HepG2 (cell line): ENCODE measurements at regions not wholly inside any gene's neighbourhood (a gene's known extent, or its start where the extent isn't known, plus 50 kb on each side); places are given as distances from the start of the nearest gene placed in this dataset.

Experiments used
- ATAC-seq: fragments of 200-7000 bp; cut with Tn5 transposase; 3 replicates; pipeline ENCODE4 v1.9.1; 2020; ENCODE audit warnings: mild to moderate bottlenecking, moderate library complexity
- BruUV-seq: library from RNA; stranded (reverse); fragments of 400-500 nt; replicated peaks from 2 replicates; lab custom pipeline; 2021; lab: Mats Ljungman, UMichigan
- CTCF ChIA-PET: fragments of 300-600 bp; formaldehyde crosslinking; extraction: SDS; loops from one replicate; lab custom pipeline; 2021; ENCODE audit warnings: low total read pairs, inconsistent platforms, low intra/inter-chr PET ratio; lab: Yijun Ruan, JAX
- POLR2A ChIA-PET: fragments of 350-600 bp; sonication (Branson Sonifier 250); formaldehyde crosslinking; loops from one replicate; lab custom pipeline; 2020; ENCODE audit warnings: antibody characterized with exemption, inconsistent platforms; lab: Yijun Ruan, JAX
- DNase-seq: peaks from one replicate; pipeline ENCODE4 v3.0.0-alpha.2; 2015; ENCODE audit warnings: low spot score
- FAIRE-seq: peaks from 3 replicates; lab custom pipeline; 2011; peaks lifted over from hg19 to GRCh38; lab: Jason Lieb, UNC
- H2AFZ ChIP-seq: one replicate; pipeline ENCODE4 v1.6.1; 2011; ENCODE audit warnings: low read length, inconsistent platforms
- H3K27ac ChIP-seq: fragments of 300-600 bp; 3 replicates; pipeline ENCODE4 v1.8.0; 2011; ENCODE audit warnings: mixed run types, mild to moderate bottlenecking, mixed read lengths, low read length, inconsistent platforms; ENCODE audit not compliant: insufficient read depth; ENCODE audit errors: extremely low read length
- H3K27me3 ChIP-seq, 2 experiments: fragments of 200-600 bp in 1 of 2; 2 replicates in 1 of 2; 3 replicates in 1 of 2; pipeline versions ENCODE4 v1.6.0 to v1.8.0; 2011; ENCODE audit warnings: low read length in 2 of 2, mild to moderate bottlenecking in 2 of 2, moderate library complexity in 2 of 2, inconsistent platforms in 1 of 2; ENCODE audit not compliant: insufficient read depth in 2 of 2, control insufficient read depth in 1 of 2
- H3K36me3 ChIP-seq, 2 experiments: fragments of 200-600 bp in 1 of 2; replicated peaks in 1 of 2; 2 replicates in 1 of 2; 3 replicates in 1 of 2; pipeline versions ENCODE4 v1.5.1 to v1.8.0; 2011; ENCODE audit warnings: low read length in 2 of 2, inconsistent platforms in 1 of 2; ENCODE audit not compliant: insufficient read depth in 2 of 2, control insufficient read depth in 1 of 2
- H3K4me1 ChIP-seq: 2 replicates; pipeline ENCODE4 v1.5.1; 2012; ENCODE audit warnings: low read length, inconsistent platforms; ENCODE audit not compliant: insufficient read depth
- H3K4me2 ChIP-seq: 2 replicates; pipeline ENCODE4 v1.6.0; 2011; ENCODE audit warnings: low read depth, low read length, inconsistent platforms
- H3K4me3 ChIP-seq, 3 experiments: fragments of 200-600 bp in 1 of 3; sonication (generic), shearing (Covaris generic) in 1 of 3; replicated peaks in 1 of 3; 2 replicates each; pipeline ENCODE4 v1.5.1; 2011 to 2016; ENCODE audit warnings: low read length in 3 of 3, inconsistent platforms in 2 of 3, low read depth in 2 of 3, mild to moderate bottlenecking in 2 of 3, control low read depth in 1 of 3, mixed read lengths in 1 of 3; ENCODE audit not compliant: insufficient read depth in 1 of 3
- H3K79me2 ChIP-seq: one replicate; pipeline ENCODE4 v1.6.1; 2011; ENCODE audit warnings: low read length, inconsistent platforms; ENCODE audit not compliant: insufficient read depth
- H3K9ac ChIP-seq: 2 replicates; pipeline ENCODE4 v1.6.0; 2011; ENCODE audit warnings: mild to moderate bottlenecking, low read depth, low read length, inconsistent platforms; ENCODE audit not compliant: insufficient read depth
- H3K9me3 ChIP-seq: 2 replicates; pipeline ENCODE4 v1.5.1; 2012; ENCODE audit warnings: mild to moderate bottlenecking, low read length
- H4K20me1 ChIP-seq: 2 replicates; pipeline ENCODE4 v1.6.0; 2011; ENCODE audit warnings: inconsistent platforms, mild to moderate bottlenecking, low read length, moderate library complexity; ENCODE audit not compliant: insufficient read depth
- MTERF4 ChIP-seq: sonication (generic); formaldehyde crosslinking; IDR thresholded peaks from 2 replicates; pipeline ENCODE4 v1.8.0; 2023; ENCODE audit warnings: mild to moderate bottlenecking, missing genetic modification reagents
- NRL ChIP-seq: sonication (generic); formaldehyde crosslinking; IDR thresholded peaks from 2 replicates; pipeline ENCODE4 v1.5.0; 2020; ENCODE audit warnings: missing genetic modification reagents, mild to moderate bottlenecking, moderate library complexity, borderline replicate concordance
- RBM22 ChIP-seq: fragments of 200-400 bp; formaldehyde crosslinking; optimal IDR thresholded peaks from 2 replicates; pipeline ENCODE3; 2017; ENCODE audit warnings: mild to moderate bottlenecking, low read length, moderate library complexity
- RFXAP ChIP-seq: sonication (generic); formaldehyde crosslinking; IDR thresholded peaks from 2 replicates; pipeline ENCODE4 v1.4.0; 2020; ENCODE audit warnings: missing genetic modification reagents, borderline replicate concordance
- SPEN ChIP-seq: sonication (generic); formaldehyde crosslinking; IDR thresholded peaks from 2 replicates; pipeline ENCODE4 v1.5.1; 2020; ENCODE audit warnings: low read depth, mild to moderate bottlenecking, missing genetic modification reagents
- TEAD2 ChIP-seq: sonication (generic); formaldehyde crosslinking; IDR thresholded peaks from 2 replicates; pipeline ENCODE4 v1.9.0; 2021; ENCODE audit warnings: missing genetic modification reagents
- ZNF232 ChIP-seq: sonication (generic); formaldehyde crosslinking; IDR thresholded peaks from 2 replicates; pipeline ENCODE4 v1.4.0; 2020; ENCODE audit warnings: missing genetic modification reagents, borderline replicate concordance
- ZNF274 ChIP-seq: sonication (generic); formaldehyde crosslinking; IDR thresholded peaks from 2 replicates; pipeline ENCODE4 v1.5.1; 2020; ENCODE audit warnings: mild to moderate bottlenecking, missing genetic modification reagents
- ZNF543 ChIP-seq: sonication (generic); formaldehyde crosslinking; IDR thresholded peaks from 2 replicates; pipeline ENCODE4 v1.4.0; 2020; ENCODE audit warnings: mild to moderate bottlenecking, missing genetic modification reagents
- ZNF670 ChIP-seq: sonication (generic); formaldehyde crosslinking; IDR thresholded peaks from 2 replicates; pipeline ENCODE4 v1.8.0; 2022; ENCODE audit warnings: mild to moderate bottlenecking, missing genetic modification reagents, borderline replicate concordance
- ZNF768 ChIP-seq: sonication (generic); formaldehyde crosslinking; IDR thresholded peaks from 2 replicates; pipeline ENCODE4 v1.4.0; 2020; ENCODE audit warnings: missing genetic modification reagents
- WGBS: methylation state at CpG from one replicate; pipeline ENCODE4 v1.1.6; 2017; ENCODE audit warnings: low lambda C conversion rate; 5-methylcytosine and 5-hydroxymethylcytosine counted together
- in situ Hi-C: cut with HindIII; loops from 2 replicates; pipeline ENCODE4 v1.10.0; 2017; ENCODE audit warnings: low pct_unique_long_range_greater_than_20kb; ENCODE audit not compliant: extremely low pct_ligation_motif_present
- intact Hi-C: fragments of 100-400 bp; cut with micrococcal nuclease; formaldehyde crosslinking; loops from one replicate; pipeline ENCODE4 v1.10.0; 2022; ENCODE audit not compliant: unreplicated experiment
- TF ChIP-seq, protein P1 (sequence below), 2 experiments: fragments of 450-650 bp in 1 of 2; sonication (generic) in 1 of 2; formaldehyde crosslinking in 1 of 2; IDR thresholded peaks; 2 replicates each; pipeline versions ENCODE4 v1.6.1 to v1.8.0; 2016 to 2022; ENCODE audit warnings: antibody characterized with exemption in 1 of 2, mild to moderate bottlenecking in 1 of 2, missing genetic modification reagents in 1 of 2

DNA sequence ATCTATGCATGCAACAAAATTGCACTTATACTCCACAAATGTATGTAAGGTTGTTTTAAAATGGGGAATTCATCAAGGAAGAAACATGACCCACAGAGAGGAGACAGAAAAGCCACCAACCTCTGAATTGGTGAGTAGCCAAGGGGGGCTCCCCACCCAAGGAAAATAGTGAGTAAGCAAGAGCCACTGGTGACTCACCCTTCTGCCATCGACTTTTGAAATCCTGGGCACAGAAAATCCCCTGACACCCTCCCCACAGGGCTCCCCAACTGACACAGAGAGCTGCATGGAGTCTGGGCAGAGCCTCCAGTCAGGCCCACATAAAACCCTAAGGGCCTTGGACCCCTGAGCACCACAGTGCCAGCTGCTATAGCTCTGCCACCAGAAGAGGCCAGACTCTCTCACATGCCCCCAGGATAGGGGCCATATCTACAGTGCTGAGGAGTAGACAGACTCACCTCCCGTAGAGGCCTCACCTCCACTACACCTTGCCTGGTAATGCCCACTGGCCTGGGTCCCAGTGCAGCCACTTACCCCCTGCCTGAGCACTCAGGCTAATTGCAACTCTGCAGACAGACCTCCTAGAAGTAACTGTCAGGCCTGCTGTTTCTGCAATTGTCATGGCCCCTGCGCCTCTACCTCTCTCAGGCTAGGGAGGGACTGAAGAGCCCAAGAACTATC, 244.7 kb upstream of the WSB1 start (continued):
- TF ChIP-seq, protein P1, sequence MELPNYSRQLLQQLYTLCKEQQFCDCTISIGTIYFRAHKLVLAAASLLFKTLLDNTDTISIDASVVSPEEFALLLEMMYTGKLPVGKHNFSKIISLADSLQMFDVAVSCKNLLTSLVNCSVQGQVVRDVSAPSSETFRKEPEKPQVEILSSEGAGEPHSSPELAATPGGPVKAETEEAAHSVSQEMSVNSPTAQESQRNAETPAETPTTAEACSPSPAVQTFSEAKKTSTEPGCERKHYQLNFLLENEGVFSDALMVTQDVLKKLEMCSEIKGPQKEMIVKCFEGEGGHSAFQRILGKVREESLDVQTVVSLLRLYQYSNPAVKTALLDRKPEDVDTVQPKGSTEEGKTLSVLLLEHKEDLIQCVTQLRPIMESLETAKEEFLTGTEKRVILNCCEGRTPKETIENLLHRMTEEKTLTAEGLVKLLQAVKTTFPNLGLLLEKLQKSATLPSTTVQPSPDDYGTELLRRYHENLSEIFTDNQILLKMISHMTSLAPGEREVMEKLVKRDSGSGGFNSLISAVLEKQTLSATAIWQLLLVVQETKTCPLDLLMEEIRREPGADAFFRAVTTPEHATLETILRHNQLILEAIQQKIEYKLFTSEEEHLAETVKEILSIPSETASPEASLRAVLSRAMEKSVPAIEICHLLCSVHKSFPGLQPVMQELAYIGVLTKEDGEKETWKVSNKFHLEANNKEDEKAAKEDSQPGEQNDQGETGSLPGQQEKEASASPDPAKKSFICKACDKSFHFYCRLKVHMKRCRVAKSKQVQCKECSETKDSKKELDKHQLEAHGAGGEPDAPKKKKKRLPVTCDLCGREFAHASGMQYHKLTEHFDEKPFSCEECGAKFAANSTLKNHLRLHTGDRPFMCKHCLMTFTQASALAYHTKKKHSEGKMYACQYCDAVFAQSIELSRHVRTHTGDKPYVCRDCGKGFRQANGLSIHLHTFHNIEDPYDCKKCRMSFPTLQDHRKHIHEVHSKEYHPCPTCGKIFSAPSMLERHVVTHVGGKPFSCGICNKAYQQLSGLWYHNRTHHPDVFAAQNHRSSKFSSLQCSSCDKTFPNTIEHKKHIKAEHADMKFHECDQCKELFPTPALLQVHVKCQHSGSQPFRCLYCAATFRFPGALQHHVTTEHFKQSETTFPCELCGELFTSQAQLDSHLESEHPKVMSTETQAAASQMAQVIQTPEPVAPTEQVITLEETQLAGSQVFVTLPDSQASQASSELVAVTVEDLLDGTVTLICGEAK (IDR thresholded peaks at IDR 0.05) = no peak
- TF ChIP-seq, protein P1 (CRISPR knock-in tag; IDR thresholded peaks at IDR 0.05) = no peak
- no peak for TF ChIP-seq ZNF543 (CRISPR knock-in tag)
- TF ChIP-seq, all 625 proteins: peak for 0

DNA sequence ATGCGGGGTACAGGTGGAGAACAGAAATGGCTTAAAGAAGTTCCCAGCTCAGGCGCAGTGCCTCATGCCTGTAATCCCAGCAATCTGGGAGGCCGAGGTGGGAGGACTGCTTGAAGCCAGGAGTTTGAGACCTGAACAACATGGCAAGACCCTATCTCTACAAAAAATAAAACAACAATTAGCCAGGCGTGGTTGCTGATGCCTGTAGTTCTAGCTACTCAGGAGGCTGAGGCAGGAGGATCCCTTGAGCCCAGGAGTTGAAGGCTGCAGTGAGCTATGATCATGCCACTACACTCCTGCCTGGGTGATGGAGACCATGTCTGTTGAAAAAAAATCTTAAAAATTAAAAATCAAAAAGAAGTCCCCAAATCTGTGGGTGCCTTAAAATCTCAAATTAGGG, 228.3 kb upstream of the WSB1 start:
- no peak overlapping the region for H3K4me3 ChIP-seq
- no peaks in the 10 kb centered on the region for H3K79me2 ChIP-seq
- H3K36me3 ChIP-seq = no peaks in the 10 kb centered on the region
- no peak for DNase-seq
- WGBS = 13% methylated on average over 4 of the region's 4 CpGs
- in situ Hi-C loops (no loop called here), intact Hi-C loops (no loop called here)
- H3K9me3 ChIP-seq = no peaks in the 10 kb centered on the region
- H3K27ac ChIP-seq = no peak overlapping the region
- CTCF ChIA-PET = no interaction called here
- H3K4me1 ChIP-seq = no peaks in the 10 kb centered on the region
- H3K27me3 ChIP-seq = no peaks in the 10 kb centered on the region
- no peaks in the 10 kb centered on the region for H4K20me1 ChIP-seq
- no peak overlapping the region for H3K9ac ChIP-seq
- no peak overlapping the region for H2AFZ ChIP-seq
- no TSS peak for BruUV-seq
- FAIRE-seq = no peak
- H3K4me2 ChIP-seq = no peak overlapping the region
- ATAC-seq = no peak
- POLR2A ChIA-PET = no interaction called here
- TF ChIP-seq TEAD2 (CRISPR knock-in tag) = no peak
- no peak for TF ChIP-seq ZNF670 (CRISPR knock-in tag)
- no peak for TF ChIP-seq RBM22
- TF ChIP-seq ZNF274 (CRISPR knock-in tag) = no peak
- no peak for TF ChIP-seq SPEN (CRISPR knock-in tag)
- no peak for TF ChIP-seq ZNF232
- TF ChIP-seq MTERF4 = no peak
- no peak for TF ChIP-seq RFXAP (CRISPR knock-in tag)
- no peak for TF ChIP-seq ZNF768 (CRISPR knock-in tag)
- TF ChIP-seq NRL (CRISPR knock-in tag) = no peak
